ENCODE measurements at regions not wholly inside any gene's neighbourhood (a gene's known extent, or its start where the extent isn't known, plus 50 kb on each side); places are given as distances from the start of the nearest gene placed in this dataset.
A peak's percentile ranks its signal among the peaks of the same experiment; 100 is the strongest.

- H3K9me3 Mint-ChIP-seq = no peaks in the 10 kb centered on the region
These were observed 370.3 kb upstream of the OPRM1 start for GRCh38 chr6:153668758-153669157.

GRCh38 chr6:153662982-153663381 lies 376.1 kb upstream of the OPRM1 start:
- Mint-ChIP-seq H3K27ac (no peak overlapping the region), H3K4me1 (peaks cover 4% of the 10 kb centered on the region), H3K4me3 (no peak overlapping the region), H3K36me3 (ENCODE audit: low read depth) (no peaks in the 10 kb centered on the region), H3K9me3 (peaks cover 5% of the 10 kb centered on the region), H3K27me3 (ENCODE audit: low read depth) (no peaks in the 10 kb centered on the region)
- TF ChIP-seq CTCF (IDR thresholded peaks at IDR 0.05; ENCODE audit: unreplicated experiment in 3 of 3) = no peak

More at GRCh38 chr6:153668758-153669157, 370.3 kb upstream of the OPRM1 start:
- Mint-ChIP-seq H3K27ac (no peak overlapping the region), H3K36me3 (ENCODE audit: low read depth) (no peaks in the 10 kb centered on the region), H3K4me3 (no peak overlapping the region), H3K4me1 (no peaks in the 10 kb centered on the region), H3K27me3 (ENCODE audit: low read depth) (no peaks in the 10 kb centered on the region)
- no peak for TF ChIP-seq CTCF (IDR thresholded peaks at IDR 0.05; ENCODE audit: unreplicated experiment in 3 of 3)

- Mint-ChIP-seq H3K36me3 (ENCODE audit: low read depth) (no peaks in the 10 kb centered on the region), H3K27ac (no peak overlapping the region), H3K4me3 (no peak overlapping the region), H3K27me3 (ENCODE audit: low read depth) (no peaks in the 10 kb centered on the region), H3K4me1 (no peaks in the 10 kb centered on the region), H3K9me3 (no peaks in the 10 kb centered on the region)
- TF ChIP-seq CTCF (IDR thresholded peaks at IDR 0.05; ENCODE audit: unreplicated experiment in 3 of 3) = no peak
These were observed 393.7 kb upstream of the OPRM1 start for GRCh38 chr6:153645326-153645725.

GRCh38 chr6:153644000-153644399 lies 395.0 kb upstream of the OPRM1 start:
- Mint-ChIP-seq H3K27me3 (ENCODE audit: low read depth) (no peaks in the 10 kb centered on the region), H3K27ac (no peak overlapping the region), H3K4me1 (no peaks in the 10 kb centered on the region), H3K4me3 (no peak overlapping the region), H3K36me3 (ENCODE audit: low read depth) (no peaks in the 10 kb centered on the region), H3K9me3 (no peaks in the 10 kb centered on the region)
- no peak for TF ChIP-seq CTCF (IDR thresholded peaks at IDR 0.05; ENCODE audit: unreplicated experiment in 3 of 3)

GRCh38 chr6:153634416-153634815 lies 404.6 kb upstream of the OPRM1 start:
- peak overlapping the region; percentile 41 to 66 (median 43) for H3K27ac Mint-ChIP-seq
- TF ChIP-seq CTCF (IDR thresholded peaks at IDR 0.05; ENCODE audit: unreplicated experiment in 3 of 3) = no peak
- H3K9me3 Mint-ChIP-seq = peaks cover 15% of the 10 kb centered on the region
- H3K36me3 Mint-ChIP-seq (ENCODE audit: low read depth) = no peaks in the 10 kb centered on the region
- no peaks in the 10 kb centered on the region for H3K27me3 Mint-ChIP-seq (ENCODE audit: low read depth)
- no peak overlapping the region for H3K4me3 Mint-ChIP-seq
- peaks cover 14% of the 10 kb centered on the region for H3K4me1 Mint-ChIP-seq

- Mint-ChIP-seq H3K9me3 (no peaks in the 10 kb centered on the region), H3K27ac (peak overlapping the region; percentile 80 to 94 (median 85)), H3K27me3 (ENCODE audit: low read depth) (no peaks in the 10 kb centered on the region), H3K36me3 (ENCODE audit: low read depth) (no peaks in the 10 kb centered on the region), H3K4me3 (no peak overlapping the region), H3K4me1 (peaks cover 61% of the 10 kb centered on the region)
- TF ChIP-seq CTCF (IDR thresholded peaks at IDR 0.05; ENCODE audit: unreplicated experiment in 3 of 3) = no peak
These were observed 414.0 kb upstream of the OPRM1 start for GRCh38 chr6:153625089-153625488.

All from nephron (organoid).